NCI-H226 (cell line): ENCODE measurements at regions not wholly inside any gene's neighbourhood (a gene's known extent, or its start where the extent isn't known, plus 50 kb on each side); places are given as distances from the start of the nearest gene placed in this dataset.
A peak's percentile ranks its signal among the peaks of the same experiment; 100 is the strongest.
"Not testable (repeated sequence)": the region's sequence is repeated elsewhere in the genome, so short reads cannot be mapped to it uniquely, and the experiment has no call there.

Experiments used
- DNase-seq: peaks from one replicate; pipeline ENCODE4 v3.0.0-alpha.2; 2015

- DNase-seq = no peak
Measured at GRCh38 chr7:16265863-16266458, 155.4 kb downstream of the CRPPA start.

- DNase-seq = no peak
Measured at GRCh38 chr7:16264823-16265804, 156.2 kb downstream of the CRPPA start.

- no peak for DNase-seq
Measured at GRCh38 chr7:16264036-16264819, 157.1 kb downstream of the CRPPA start.

- not testable (repeated sequence) for DNase-seq
Measured at GRCh38 chr7:16263377-16263776, 158.0 kb downstream of the CRPPA start.

- no peak for DNase-seq
Measured at GRCh38 chr7:16261654-16262053, 159.7 kb downstream of the CRPPA start.

GRCh38 chr7:16261100-16261499 lies 160.2 kb downstream of the CRPPA start:
- DNase-seq = no peak

GRCh38 chr7:16260236-16260728 lies 161.1 kb downstream of the CRPPA start:
- DNase-seq = peak; percentile 15

- not testable (repeated sequence) for DNase-seq
Measured at GRCh38 chr7:16256419-16256818, 164.9 kb downstream of the CRPPA start.

GRCh38 chr7:16255952-16256351 lies 165.4 kb downstream of the CRPPA start:
- DNase-seq = not testable (repeated sequence)

- DNase-seq = not testable (repeated sequence)
Measured at GRCh38 chr7:16250655-16251054, 170.7 kb downstream of the CRPPA start.

GRCh38 chr7:16249204-16249603 lies 172.1 kb downstream of the CRPPA start:
- DNase-seq = not testable (repeated sequence)

- DNase-seq = not testable (repeated sequence)
Measured at GRCh38 chr7:16248556-16248955, 172.8 kb downstream of the CRPPA start.

- no peak for DNase-seq
Measured at GRCh38 chr7:16244469-16244868, 176.9 kb downstream of the CRPPA start.

- DNase-seq = no peak
Measured at GRCh38 chr7:16242920-16243319, 178.4 kb downstream of the CRPPA start.

GRCh38 chr7:16241017-16241416 lies 180.3 kb downstream of the CRPPA start:
- DNase-seq = no peak

- no peak for DNase-seq
Measured at GRCh38 chr7:16236381-16236780, 185.0 kb downstream of the CRPPA start.

GRCh38 chr7:16235147-16236114 lies 185.9 kb downstream of the CRPPA start:
- no peak for DNase-seq

- no peak for DNase-seq
Measured at GRCh38 chr7:16234493-16235146, 186.7 kb downstream of the CRPPA start.

- no peak for DNase-seq
Measured at GRCh38 chr7:16233517-16233916, 187.8 kb downstream of the CRPPA start.

- DNase-seq = no peak
Measured at GRCh38 chr7:16232273-16232672, 189.1 kb downstream of the CRPPA start.
